SH-SY5Y (cell line): ENCODE measurements at regions not wholly inside any gene's neighbourhood (a gene's known extent, or its start where the extent isn't known, plus 50 kb on each side); places are given as distances from the start of the nearest gene placed in this dataset.

Source experiments
- GATA2 ChIP-seq: IDR thresholded peaks from 2 replicates; pipeline ENCODE4 v1.6.1; 2011; ENCODE audit warnings: mild to moderate bottlenecking, low read depth, low read length
- GATA3 ChIP-seq: IDR thresholded peaks from 2 replicates; pipeline ENCODE4 v1.6.1; 2011; ENCODE audit warnings: low read depth, mild to moderate bottlenecking, low read length, moderate library complexity

DNA sequence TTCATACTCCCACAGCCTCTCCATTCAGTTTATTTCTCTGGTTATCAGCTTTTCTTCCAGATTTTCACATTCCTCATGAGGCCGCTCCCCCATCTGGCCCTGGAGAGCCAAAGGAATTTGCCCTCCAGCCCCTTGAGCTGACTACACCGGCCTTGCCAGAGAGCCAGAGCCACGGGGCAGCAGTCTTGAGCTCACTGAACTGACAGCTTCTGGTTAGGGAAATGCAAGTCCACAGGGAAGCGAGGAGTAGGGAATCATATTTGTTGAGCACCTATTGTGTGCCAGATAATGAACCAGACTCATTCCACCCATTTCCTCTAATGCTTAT is 102.4 kb downstream of the ABCC12 start:
- TF ChIP-seq GATA2, result no peak
- no peak for TF ChIP-seq GATA3
